Inflammatory macrophage treated with lipopolysaccharide for 4 hours (primary cell): ENCODE measurements at regions not wholly inside any gene's neighbourhood (a gene's known extent, or its start where the extent isn't known, plus 50 kb on each side); places are given as distances from the start of the nearest gene placed in this dataset.
A peak's percentile ranks its signal among the peaks of the same experiment; 100 is the strongest.

Experiments
- DNase-seq: peaks from one replicate; pipeline ENCODE4 v3.0.0-alpha.2; 2020

DNA sequence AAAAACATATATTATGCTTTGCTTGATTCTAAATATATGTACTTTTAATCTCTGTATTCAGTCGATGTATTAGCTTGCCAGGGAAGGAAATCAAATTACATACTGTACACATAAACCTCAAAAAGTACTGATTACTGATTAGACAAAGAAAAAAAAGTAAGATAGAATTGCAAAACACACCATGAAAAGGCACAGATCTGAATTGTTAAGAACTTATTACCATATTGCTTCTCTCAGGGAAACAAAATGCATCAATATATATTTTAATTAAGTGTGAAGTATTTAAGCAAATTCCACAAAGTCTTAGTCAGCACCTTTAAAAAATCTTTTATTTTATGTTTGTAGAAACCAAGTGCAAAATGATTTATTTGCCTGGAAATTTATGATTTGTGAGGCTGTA lies 309.3 kb downstream of the RNF144A start:
- DNase-seq, result no peak

DNA sequence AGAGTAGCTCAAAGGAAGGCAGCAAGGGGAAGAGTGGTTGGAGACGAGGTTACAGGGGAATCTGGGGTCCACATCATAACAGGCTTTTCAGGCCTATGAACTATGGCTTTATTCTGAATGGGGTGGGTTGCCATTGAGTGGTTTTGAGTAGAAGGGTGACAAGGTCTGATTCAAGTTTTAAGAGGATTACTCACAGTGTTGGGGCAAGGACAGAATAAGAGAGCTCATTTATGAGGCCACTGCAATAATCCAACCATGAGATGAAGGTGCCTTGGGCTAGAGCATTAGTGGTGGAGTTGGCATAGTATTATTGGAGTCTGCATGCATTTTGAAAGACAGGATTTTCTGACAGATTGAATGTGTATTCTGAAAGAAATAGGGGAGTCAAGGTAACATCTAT lies 315.9 kb downstream of the RNF144A start:
- no peak for DNase-seq

DNA sequence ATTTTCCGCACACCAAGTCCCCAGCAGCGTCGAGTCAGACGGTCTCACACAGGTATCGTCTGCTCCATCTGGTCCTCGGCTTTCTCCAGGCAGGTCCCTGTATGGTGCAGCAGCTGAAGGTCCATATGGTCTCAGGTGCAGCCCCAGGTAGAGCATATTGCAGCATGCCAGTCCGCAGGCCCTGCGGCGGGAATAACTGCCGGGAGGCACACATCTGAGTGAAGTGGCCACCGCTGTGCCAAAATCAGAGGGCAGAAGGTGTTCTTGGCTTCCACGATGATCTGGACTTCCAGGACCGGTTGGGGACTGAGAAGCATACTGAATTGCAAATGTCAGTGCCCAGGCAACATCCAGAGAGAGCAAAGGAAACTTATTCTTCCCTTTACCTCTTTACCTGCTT lies 320.3 kb downstream of the RNF144A start:
- DNase-seq, result no peak

DNA sequence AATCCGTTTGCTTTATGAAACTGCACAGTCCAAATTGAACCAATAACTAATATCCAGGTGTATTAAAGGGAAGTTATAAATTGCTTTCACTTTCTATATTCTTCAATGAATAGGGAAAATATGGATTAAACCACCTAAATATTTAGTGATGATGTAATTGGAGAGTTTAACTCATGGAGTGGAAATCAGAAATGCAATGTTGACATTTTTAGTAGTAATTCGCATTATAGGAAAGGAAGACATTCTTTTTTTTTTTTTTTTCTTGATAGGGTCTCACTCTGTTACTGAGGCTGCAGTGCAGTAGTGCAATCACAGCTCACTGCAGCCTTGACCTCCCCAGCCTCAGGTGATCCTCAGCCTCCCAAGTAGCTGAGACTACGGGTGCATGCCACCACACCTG lies 321.9 kb downstream of the RNF144A start:
- no peak for DNase-seq

DNA sequence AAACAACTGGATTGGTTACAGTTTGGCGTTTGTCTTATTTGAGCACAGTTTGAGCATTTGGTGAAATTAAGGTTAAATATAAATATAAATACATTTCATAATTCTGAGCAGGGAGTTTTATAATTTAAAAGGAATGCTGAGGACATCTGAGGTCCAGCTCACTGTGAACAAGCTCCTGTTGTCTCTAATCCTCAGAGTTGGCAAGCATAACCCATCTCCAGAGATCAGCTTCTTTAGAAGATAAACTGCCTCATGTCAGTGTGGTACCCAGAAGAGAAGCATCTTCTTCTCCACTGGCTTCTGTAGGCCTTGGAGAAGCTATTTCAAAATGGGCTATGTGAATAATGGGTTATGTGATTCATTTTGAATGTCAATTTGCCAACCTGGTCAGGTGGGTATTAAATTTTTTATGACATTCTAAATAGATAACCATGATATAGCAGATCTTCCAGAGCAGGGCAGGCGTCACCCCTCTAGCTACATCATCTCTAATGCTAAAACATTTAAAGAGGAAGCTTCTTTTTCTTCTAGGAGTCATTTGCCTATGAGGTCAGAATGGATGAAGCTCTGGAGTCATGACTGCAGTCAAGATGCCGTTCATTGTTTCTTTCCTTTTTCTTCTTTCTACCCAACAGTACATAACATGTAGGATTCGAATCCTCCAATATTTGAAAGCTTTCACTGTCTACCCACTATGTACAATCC lies 324.0 kb downstream of the RNF144A start:
- peak; percentile 87 for DNase-seq

DNA sequence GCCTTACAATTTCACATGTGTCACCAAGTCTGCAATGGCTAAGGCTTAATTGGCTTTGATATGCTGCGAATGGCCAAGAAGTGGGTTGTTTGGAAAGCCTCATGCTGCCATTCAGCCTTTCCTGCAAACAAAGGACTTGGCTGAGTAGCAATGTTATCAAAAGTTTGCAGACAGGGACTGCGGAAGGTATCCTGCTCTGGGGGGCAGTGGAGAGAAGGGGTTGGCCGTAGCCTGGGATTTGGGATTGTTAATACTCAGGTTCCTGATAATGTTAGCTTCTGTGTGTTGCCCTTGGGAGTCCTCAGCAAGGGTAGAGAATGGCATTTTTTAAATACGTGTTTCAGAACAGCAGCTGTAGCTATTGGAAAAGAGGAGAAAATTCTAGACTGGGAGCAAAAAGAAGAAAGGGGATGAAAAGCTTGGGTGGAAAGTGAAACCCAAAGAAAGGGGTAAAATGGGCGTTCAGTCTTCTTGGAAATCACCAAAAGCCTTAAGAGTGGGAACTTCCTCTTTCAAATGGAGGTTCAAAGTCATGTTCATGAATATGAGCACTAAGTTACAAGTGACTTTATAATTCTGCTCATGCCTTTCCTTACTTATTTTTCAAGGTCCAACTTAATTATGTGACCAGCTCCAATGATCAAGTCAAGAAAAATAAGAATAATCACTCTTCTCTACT lies 325.1 kb downstream of the RNF144A start:
- DNase-seq, result peak; percentile 91

DNA sequence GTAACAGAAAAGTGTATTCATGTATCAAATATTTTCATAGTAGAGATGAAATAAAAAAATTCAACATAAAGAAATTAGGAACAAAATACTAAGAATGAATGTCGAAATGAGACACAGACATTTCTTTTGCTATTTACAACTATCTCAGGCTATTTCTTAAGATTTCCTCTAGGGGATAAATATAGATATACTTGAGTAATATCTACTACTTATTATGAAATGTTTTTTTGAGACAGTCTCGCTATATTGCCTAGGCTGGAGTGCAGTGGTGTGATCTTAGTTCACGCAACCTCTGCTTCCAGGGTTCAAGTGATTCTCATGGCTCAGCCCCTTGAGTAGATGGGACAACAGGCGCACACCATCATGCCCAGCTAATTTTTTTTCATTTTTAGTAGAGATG lies 326.1 kb downstream of the RNF144A start:
- peak; percentile 87 for DNase-seq

DNA sequence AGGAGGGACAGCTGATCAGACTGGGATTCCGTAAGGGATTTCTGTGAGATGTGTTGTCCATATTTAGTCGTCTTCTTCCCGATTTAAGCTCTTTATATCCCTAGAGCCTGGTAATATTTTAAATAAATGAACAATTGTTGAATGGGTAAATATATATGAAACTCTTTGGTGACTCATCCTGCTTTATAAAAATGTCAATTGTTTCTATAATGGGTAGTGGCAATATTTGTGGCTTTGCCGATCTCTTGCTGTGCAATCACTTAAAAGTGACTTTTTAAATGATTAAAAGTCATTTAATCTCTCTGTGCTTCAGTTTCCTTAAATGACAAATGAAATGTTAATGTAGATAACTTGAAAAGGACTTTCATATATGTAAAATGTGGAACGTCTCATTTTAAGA lies 339.2 kb downstream of the RNF144A start:
- no peak for DNase-seq

DNA sequence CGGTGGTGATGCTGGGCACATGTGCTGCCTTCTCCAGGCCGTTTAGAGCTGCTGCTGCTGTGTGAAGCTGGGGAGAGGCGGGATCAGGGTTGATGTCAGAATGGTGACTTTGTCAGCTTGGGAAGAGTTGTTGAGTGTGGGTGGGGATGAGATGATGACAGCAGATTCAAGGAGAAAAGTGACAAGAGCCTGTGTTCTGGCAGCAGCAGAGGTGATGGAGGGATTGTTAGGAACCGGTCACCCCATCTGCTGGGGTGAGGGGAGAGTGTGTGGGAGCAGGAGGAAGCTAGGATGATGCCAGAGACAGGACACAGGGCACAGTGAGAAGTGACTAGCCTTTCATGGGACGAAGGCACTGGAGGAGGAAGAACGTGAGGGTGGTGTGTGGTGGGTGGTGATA lies 345.5 kb downstream of the RNF144A start:
- peak; percentile 62 for DNase-seq

DNA sequence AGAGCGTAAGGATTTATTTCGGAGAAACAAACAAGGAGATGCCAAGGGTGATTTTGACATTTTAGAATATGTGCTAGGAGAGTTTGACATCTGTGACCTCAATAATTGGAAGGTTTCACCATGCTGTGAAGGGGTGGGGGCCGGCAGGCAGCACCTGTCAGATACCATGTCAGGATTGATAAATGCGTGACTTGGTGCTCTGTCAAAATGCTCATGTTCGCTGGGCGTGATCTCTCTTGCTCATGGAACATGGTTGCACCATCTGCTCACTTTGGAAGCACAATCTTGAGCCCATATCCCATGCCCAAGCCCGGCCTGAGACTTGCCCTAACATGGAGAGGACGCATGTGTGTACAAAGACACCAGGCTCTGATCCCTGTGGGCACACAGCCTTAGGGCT lies 347.6 kb downstream of the RNF144A start:
- DNase-seq, result no peak

DNA sequence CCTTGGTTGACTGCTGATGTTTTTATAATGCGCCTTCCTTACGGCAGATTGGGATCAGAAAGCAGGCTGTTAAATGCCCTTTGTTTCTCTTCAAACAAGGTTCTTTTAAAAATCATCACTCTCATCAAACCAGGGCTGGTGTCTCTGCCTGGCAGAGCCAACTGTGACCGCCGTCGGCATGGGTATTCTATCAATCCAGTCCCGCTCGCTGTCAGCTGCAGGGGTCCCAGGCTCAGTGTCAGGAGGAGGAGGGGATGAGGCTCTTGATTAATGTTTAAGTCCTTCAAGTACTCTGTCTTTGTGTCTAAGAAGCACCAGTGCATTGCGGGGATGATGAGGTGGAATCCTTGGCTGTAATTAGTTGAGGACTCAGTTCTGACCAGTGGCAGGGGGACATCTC lies 348.1 kb downstream of the RNF144A start:
- no peak for DNase-seq

DNA sequence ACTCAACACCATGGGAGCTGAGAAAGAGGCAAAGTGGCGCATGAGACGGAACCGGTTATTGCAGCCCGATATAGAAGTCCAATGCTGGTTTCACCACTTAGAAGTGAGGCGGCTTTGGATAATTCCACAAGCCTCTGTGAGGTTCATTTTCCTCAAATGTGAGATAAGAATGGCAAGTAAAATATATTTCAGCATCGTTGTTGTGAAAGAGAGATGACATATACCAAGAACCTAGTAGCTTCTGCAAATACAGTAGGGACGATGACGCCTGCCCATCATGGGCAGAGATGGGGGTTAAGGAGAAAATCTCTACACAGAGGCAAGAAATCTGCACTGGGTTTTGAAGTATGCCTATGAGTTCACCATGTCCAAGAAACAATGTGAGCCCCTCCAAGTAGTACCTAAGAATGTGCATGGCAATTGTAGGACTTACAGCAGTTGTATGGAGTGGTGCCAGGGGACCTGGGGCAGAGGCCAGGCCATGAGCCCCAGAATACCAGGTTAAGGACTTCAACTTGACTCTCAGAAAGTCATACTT lies 352.0 kb downstream of the RNF144A start:
- DNase-seq, result peak; percentile 78

DNA sequence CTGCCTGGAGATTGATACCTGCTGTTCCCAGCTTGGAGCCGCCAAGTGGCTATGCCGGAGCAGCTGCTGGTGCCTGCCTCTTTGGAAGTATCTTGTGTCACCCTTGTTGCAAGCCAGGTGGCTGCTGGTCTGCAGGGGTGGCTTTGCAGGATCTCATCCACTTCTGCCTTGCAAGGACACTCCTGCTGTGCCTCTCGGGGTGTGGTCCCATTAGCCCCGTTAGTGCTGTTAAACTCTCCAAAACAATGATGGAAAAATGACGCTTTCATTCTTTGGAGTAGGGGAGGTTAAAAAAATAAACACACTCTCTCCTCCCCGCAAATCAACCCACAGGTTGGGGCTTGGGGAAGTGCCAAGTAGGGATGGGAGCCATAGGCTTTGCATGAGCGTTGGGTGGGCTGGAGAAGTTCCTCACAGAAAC lies 352.8 kb downstream of the RNF144A start:
- no peak for DNase-seq

DNA sequence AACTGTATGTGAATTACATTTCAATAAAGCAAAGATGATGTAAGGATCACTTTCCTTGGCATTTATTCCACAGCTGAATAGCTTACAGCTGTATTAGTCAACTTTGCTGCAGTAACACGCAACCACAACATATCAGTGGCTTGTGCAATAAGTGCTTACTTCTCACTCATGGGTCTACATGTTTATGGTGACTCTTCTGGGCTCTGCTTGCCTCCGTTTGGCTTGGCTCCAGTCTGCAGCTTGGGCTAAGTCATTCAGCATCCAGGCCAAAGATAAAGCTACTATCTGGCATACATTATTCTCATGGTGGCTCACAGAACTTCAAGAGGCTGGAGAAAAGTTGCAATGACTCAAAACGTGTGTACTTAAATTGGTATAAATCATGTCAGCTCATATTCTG lies 355.0 kb downstream of the RNF144A start:
- peak; percentile 77 for DNase-seq

DNA sequence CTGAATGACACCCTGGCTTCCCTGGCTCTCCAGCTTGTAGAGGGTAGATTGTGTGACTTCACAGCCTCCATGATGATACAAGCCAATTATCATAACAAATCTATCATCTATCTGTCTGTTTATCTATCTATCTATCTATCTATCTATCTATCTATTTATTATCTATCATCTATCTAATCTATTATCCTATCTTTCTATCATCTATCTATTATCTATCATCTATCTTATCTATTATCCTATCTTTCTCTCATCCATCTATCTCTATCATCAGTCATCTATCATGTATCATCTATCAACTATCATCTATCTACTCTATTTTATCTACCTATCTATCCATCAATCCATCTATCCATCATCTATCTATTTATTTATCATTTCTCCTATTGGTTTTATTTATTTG lies 361.8 kb downstream of the RNF144A start:
- DNase-seq, result no peak

DNA sequence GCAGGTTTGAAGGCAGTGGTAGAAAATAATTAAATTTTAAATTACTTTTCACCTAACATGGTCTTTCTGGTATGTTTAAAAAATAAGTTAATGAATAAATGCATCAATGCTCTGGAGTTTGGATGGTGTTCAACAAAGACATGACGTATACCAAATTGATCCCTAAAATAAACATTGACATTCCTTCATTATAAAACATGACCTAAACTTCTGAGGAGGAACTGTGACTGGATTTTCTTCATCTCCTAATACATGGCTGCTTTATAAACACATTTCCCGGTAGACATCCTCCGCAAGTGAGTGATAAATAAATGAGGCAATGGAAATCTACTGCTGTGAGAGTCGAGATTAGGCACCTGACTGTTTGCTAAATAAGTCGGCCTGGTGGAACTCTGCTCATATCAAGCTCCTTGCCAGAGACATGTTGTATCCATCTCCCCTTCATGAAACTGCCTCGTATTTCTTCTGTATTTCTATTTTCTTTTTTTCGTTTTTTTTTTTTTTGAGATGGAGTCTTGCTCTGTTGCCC lies 362.3 kb downstream of the RNF144A start:
- DNase-seq, result no peak

DNA sequence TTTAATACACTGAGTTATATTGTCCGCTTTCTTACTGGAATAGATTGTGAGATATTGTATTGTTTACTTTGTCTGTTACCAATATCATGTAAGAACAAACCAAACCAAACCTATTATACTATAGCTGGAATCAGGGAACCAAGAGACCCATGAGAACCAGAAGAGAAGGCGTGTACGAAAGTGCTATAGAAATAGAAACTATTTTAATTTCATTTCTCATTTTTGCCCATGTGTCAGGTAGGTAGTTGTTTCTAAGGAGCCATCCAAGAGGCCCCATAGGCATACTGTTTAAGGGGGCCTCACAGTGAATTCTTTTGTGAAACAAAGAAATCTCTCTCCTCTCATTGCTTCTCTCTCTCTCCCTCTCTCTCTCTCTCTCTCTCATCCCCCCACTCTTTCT lies 363.6 kb downstream of the RNF144A start:
- no peak for DNase-seq

DNA sequence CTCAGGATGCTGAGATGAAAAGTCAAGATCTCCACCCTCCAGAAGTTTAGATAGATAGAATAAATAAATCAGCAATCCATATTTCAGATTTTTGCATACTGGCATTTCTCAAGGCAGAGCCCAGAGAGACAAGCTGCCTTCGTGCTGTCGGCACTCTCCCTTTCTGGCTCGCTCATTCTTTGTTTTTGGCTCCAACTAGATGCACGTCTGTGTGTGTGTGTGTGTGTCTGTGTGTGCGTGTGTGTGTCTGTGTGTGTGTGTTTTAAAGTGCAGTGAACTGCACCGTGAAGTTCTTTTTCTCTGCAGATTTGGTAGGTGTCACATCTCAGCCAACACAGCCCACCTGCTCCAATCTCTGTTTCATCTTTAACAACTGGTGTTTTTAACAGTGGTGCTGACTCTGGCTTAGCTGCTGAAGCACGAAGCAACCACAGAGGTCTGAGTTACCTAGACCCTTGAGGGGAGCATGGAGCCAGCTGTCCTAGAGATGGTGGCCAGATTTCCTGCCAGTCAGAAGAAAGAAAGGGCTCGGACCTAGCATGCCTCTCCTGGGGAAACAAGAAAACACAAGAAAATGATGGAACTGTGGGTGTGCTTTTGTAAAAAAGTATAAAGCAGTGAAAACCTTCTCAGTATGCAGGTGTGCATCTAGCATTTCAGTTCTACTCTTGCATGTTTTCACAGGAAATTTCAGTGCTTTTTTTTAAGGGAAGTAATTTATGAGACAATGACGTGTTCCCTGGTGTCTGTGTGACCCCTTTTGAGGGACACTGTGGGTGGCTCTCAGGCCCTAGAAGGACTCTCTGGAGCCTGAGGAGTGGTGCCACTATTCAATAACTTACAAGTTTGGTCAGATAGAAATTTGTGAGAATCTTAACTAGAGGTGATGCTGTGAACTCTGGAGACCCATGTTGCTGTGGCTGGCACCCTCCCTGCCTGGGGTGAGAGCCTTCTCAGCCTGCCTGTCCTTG lies 364.3 kb downstream of the RNF144A start:
- DNase-seq, result no peak

DNA sequence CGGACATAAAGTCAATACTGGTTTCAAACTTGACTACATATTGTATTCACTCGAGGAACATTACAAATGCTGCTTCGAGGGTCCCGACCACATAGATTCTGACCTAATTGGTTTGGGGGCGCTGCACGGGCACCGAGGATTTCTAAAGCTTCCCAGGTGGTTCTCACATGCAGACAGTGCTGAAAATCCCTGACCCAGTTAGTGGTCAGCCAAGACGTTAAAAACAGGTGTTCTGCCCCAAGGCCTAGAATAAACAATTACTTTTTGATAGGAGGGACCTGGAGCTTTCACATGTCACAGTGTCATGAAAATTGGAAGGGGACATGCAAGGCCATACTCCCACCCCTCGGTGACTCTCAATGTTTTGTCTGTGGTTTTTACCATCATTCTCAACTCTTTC lies 368.9 kb downstream of the RNF144A start:
- DNase-seq, result no peak

DNA sequence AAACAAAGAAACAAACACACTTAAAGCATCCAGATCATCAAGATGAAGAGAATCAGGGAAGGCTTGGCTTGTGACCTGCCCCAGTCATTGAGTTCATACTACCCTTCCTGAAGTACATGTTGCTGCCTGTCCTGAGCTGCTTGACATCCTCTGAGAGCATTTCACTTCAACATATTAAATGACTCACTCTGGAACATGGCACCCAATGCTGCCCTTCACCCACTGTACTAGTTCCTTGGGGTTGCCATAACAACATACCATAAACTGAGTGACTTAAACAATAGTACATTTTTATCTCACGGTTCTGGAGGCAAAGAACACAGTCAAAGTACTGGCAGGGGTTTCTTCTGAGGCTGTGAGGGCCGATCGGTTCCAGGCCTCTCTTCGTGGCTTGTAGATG lies 371.3 kb downstream of the RNF144A start:
- no peak for DNase-seq

DNA sequence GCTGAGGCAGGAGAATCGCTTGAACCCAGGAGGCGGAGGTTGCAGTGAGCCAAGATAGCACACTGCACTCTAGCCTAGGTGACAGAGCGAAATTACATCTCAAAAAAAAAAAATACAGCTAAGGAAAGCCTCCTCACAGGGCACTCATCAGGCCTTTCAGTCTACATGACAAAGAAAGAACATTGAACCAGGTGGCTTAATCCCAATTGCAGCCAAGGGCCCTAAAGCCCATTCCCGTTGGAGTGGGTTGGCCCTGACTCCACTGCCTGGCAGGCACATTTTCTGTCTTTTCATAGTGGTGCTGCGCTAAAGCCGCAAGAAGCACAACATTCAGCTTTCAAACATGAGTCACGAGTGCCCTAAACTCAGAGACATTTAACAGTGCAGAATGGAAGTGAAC lies 372.5 kb downstream of the RNF144A start:
- DNase-seq, result no peak

DNA sequence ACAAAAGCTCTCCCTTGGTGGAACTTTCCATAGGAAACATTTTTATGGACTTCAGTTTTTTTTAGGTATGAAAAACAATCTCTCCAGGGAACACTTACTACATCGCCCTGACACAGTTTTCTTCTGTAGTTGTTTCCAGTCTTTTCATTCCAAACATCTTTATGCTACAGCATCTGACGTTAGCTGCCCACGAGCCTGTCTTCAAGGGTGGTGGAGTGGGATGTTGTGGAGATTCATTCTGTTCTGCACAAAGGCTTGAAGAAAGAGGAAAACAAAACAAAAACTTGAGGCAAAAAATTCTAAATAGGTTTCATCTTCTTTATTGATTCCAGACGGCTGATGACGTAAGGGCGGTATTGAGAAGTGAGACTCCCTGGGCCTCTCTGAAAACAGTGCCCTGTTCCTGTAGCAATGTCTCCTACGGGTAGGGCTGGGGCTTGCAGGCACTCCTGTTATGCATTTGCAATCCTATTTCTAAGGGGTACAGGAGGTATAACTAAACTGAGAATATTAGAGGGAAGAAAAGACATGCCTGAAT lies 375.0 kb downstream of the RNF144A start:
- DNase-seq, result peak; percentile 41

DNA sequence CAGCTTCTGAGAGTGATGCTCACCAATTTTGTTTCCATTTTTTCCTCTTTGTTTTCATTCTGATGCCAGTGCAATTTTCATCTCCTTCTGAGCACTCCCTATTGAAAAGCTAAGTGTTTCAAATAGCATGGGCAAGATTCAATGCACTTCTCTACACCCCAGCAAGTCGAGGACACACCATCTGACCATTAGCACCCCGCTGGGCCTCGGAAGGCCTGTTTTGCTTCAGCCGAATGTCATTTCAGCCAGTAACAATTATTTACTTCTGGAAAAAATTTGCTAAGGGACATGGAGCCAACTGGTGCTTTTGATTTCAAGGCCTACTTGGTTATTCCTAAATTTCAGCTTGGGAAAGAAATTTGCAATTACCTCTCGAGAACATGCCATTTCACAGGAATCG lies 392.4 kb downstream of the RNF144A start:
- no peak for DNase-seq
